ENCODE measurements at regions not wholly inside any gene's neighbourhood (a gene's known extent, or its start where the extent isn't known, plus 50 kb on each side); places are given as distances from the start of the nearest gene placed in this dataset.
"Not testable (repeated sequence)": the region's sequence is repeated elsewhere in the genome, so short reads cannot be mapped to it uniquely, and the experiment has no call there.

DNA sequence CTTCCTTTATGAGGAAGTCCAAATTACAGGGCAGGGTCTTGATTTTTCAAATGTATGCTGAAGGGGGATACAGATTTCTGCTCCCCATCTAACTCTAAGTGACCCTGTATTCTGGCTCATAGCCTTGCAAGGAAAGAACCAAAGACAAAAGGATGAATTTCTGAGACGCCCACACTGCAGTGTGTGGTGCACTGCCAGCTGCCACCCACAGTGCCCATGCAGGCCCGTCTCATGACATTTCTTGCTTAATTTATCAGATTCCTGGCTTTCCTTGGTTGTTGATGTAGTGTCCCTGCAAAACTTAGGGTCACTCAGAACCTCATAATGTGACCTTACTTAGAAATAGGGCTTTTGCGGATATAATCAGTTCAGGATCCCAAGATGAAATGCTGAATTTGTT is 68.0 kb downstream of the CBLN4 start:
- H3K27me3 Mint-ChIP-seq = no peaks in the 10 kb centered on the region
- Histone ChIP-seq H3K27me3 (ENCODE audit: control insufficient read depth, insufficient read depth, low read length) (no peaks in the 10 kb centered on the region), H3K4me1 (ENCODE audit: control insufficient read depth, insufficient read depth, low read length, poor library complexity, severe bottlenecking) (no peaks in the 10 kb centered on the region), H3K36me3 (ENCODE audit: control insufficient read depth, insufficient read depth, low read length) (no peaks in the 10 kb centered on the region), H3K4me3 (ENCODE audit: low read depth, low read length) (no peak overlapping the region), H3K9me3 (ENCODE audit: control insufficient read depth in 2 of 2, low read length in 2 of 2) (no peaks in the 10 kb centered on the region), H3K27ac (ENCODE audit: insufficient read depth, low read length, poor library complexity, severe bottlenecking) (no peak overlapping the region)
- ATAC-seq (ENCODE audit: low read depth in 2 of 2) (no peak), DNase-seq (no peak)
- H3K27ac Mint-ChIP-seq = no peak overlapping the region
- H3K4me1 Mint-ChIP-seq = no peaks in the 10 kb centered on the region
- H3K9me3 Mint-ChIP-seq = peaks cover 2 to 26% (median 9%) of the 10 kb centered on the region in 7 donors
- no peaks in the 10 kb centered on the region for H3K36me3 Mint-ChIP-seq
- H3K4me3 Mint-ChIP-seq = no peak overlapping the region

DNA sequence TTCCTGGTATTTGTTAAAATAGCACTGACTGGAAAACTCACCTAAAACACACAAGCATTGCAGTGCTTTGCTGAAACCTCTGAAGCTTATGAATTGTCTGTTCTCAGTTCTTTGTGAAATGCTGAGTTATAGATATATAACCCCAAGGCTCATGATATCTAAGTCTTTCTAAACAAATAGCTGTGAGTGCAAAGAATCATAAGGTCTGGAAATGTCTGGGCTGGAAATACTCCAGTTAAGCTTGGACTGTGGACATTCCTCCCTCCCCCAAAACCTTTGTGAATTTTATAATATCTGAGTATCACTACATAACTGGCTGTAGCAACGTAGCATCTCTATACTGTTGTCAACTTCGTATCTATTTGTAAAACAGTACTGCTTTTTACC is 69.1 kb downstream of the CBLN4 start:
- H3K4me1 ChIP-seq (ENCODE audit: control insufficient read depth, insufficient read depth, low read length, poor library complexity, severe bottlenecking) = no peaks in the 10 kb centered on the region
- DNase-seq = no peak
- H3K4me3 ChIP-seq (ENCODE audit: low read depth, low read length) = no peak overlapping the region
- H3K36me3 ChIP-seq (ENCODE audit: control insufficient read depth, insufficient read depth, low read length) = no peaks in the 10 kb centered on the region
- ATAC-seq (ENCODE audit: low read depth in 2 of 2) = no peak
- H3K27me3 ChIP-seq (ENCODE audit: control insufficient read depth, insufficient read depth, low read length) = no peaks in the 10 kb centered on the region
- H3K4me3 Mint-ChIP-seq = no peak overlapping the region
- H3K27ac Mint-ChIP-seq = no peak overlapping the region
- H3K27me3 Mint-ChIP-seq = no peaks in the 10 kb centered on the region
- no peaks in the 10 kb centered on the region for H3K4me1 Mint-ChIP-seq
- H3K9me3 Mint-ChIP-seq = peaks cover 4 to 24% (median 9%) of the 10 kb centered on the region in 7 donors
- no peaks in the 10 kb centered on the region for H3K9me3 ChIP-seq (ENCODE audit: control insufficient read depth in 2 of 2, low read length in 2 of 2)
- no peak overlapping the region for H3K27ac ChIP-seq (ENCODE audit: insufficient read depth, low read length, poor library complexity, severe bottlenecking)
- no peaks in the 10 kb centered on the region for H3K36me3 Mint-ChIP-seq

DNA sequence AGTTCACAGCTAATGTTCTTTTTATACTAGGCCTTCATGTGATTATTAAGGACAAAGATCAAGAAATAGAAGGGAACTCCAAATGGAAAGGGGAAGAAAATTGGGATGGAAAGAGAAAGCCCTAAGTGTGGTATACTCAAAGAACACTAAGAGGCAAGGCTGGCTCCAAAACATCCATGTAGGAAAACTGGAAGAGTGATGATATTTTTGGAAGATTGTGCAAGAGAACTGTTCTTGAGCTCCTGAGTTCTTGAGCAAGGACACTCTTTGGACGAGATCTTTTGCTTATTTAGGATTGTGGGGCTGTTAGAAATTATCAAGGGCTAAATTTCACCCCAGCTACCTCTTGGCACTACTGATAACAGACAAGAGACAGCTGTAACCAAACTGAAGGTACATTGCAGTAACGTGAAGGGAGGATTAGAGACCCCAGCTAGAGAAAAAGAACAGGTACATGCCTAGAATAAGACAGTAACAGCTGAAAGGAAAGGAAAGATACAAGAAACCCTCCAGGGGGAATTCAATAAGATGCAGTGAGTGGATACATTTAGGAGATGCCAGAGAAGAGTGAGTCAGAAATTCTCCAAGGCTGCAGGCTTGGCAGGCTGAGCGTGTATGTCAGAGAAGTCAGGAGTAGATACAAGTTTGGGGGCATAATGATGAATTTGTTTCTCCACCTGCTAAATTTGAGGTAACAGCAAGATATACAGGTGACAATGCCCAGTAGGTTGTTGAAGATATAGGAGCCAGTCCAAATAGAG is 69.7 kb downstream of the CBLN4 start:
- Histone ChIP-seq H3K4me3 (ENCODE audit: low read depth, low read length) (no peak overlapping the region), H3K27me3 (ENCODE audit: control insufficient read depth, insufficient read depth, low read length) (no peaks in the 10 kb centered on the region), H3K27ac (ENCODE audit: insufficient read depth, low read length, poor library complexity, severe bottlenecking) (no peak overlapping the region), H3K36me3 (ENCODE audit: control insufficient read depth, insufficient read depth, low read length) (no peaks in the 10 kb centered on the region), H3K4me1 (ENCODE audit: control insufficient read depth, insufficient read depth, low read length, poor library complexity, severe bottlenecking) (no peaks in the 10 kb centered on the region), H3K9me3 (ENCODE audit: control insufficient read depth in 2 of 2, low read length in 2 of 2) (no peaks in the 10 kb centered on the region)
- DNase-seq (no peak), ATAC-seq (ENCODE audit: low read depth in 2 of 2) (no peak)
- Mint-ChIP-seq H3K4me3 (no peak overlapping the region), H3K27me3 (no peaks in the 10 kb centered on the region), H3K4me1 (no peaks in the 10 kb centered on the region), H3K9me3 (peaks cover 4 to 18% (median 9%) of the 10 kb centered on the region in 7 donors), H3K36me3 (no peaks in the 10 kb centered on the region), H3K27ac (peak overlapping the region in 1 of 3 donors; percentile 44)

DNA sequence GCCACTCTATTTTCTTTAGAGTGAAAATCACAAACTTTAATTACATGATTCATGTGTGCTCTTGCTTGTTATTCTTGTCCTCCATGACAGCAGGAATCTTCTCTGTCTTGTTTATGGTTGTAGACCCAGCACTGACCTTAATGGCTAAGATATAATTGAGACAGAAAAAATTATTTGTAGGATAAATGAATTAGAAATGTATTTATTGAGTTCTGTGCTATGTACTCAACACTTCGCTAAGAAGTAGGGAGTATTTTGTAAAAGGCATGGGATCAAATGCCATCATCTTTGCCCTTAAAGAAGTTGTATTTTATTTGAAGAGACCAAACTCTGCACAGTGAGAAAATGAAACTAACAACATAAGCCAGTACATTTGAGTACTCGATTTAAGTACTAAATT is 71.2 kb downstream of the CBLN4 start:
- Histone ChIP-seq H3K27ac (ENCODE audit: insufficient read depth, low read length, poor library complexity, severe bottlenecking) (no peak overlapping the region), H3K4me3 (ENCODE audit: low read depth, low read length) (no peak overlapping the region), H3K27me3 (ENCODE audit: control insufficient read depth, insufficient read depth, low read length) (no peaks in the 10 kb centered on the region), H3K4me1 (ENCODE audit: control insufficient read depth, insufficient read depth, low read length, poor library complexity, severe bottlenecking) (no peaks in the 10 kb centered on the region), H3K36me3 (ENCODE audit: control insufficient read depth, insufficient read depth, low read length) (no peaks in the 10 kb centered on the region), H3K9me3 (ENCODE audit: control insufficient read depth in 2 of 2, low read length in 2 of 2) (no peaks in the 10 kb centered on the region)
- ATAC-seq (ENCODE audit: low read depth in 2 of 2) (no peak), DNase-seq (no peak)
- Mint-ChIP-seq H3K27ac (no peak overlapping the region), H3K9me3 (peaks cover 2 to 17% (median 6%) of the 10 kb centered on the region in 7 donors), H3K27me3 (no peaks in the 10 kb centered on the region), H3K4me1 (no peaks in the 10 kb centered on the region), H3K4me3 (no peak overlapping the region), H3K36me3 (no peaks in the 10 kb centered on the region)

DNA sequence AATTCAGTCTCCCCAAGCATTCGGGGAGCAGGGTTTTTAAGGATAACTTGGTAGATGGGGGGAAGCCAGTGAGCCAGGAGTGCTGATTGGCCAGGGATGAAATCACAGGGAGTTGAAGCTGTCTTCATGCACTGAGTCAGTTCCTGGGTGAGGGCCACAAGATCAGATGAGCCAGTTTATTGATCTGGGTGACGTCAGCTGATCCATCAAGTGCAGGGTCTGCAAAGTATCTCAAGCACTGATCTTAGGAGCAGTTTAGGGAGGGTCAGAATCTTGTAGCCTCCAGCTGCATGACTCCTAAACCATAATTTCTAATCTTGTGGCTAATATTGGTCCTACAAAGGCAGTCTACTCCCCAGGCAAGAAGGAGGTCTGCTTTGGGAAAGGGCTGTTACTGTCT is 74.4 kb downstream of the CBLN4 start:
- not testable (repeated sequence) for ATAC-seq (ENCODE audit: low read depth in 2 of 2); H3K27ac Mint-ChIP-seq; H3K27ac ChIP-seq (ENCODE audit: insufficient read depth, low read length, poor library complexity, severe bottlenecking); H3K4me3 Mint-ChIP-seq; DNase-seq; H3K4me1 Mint-ChIP-seq; H3K27me3 Mint-ChIP-seq; H3K36me3 Mint-ChIP-seq; H3K27me3 ChIP-seq (ENCODE audit: control insufficient read depth, insufficient read depth, low read length); H3K4me1 ChIP-seq (ENCODE audit: control insufficient read depth, insufficient read depth, low read length, poor library complexity, severe bottlenecking); H3K9me3 ChIP-seq (ENCODE audit: control insufficient read depth in 2 of 2, low read length in 2 of 2); H3K36me3 ChIP-seq (ENCODE audit: control insufficient read depth, insufficient read depth, low read length); H3K4me3 ChIP-seq (ENCODE audit: low read depth, low read length)
- H3K9me3 Mint-ChIP-seq = peaks cover 0 to 18% (median 6%) of the 10 kb centered on the region in 7 donors

DNA sequence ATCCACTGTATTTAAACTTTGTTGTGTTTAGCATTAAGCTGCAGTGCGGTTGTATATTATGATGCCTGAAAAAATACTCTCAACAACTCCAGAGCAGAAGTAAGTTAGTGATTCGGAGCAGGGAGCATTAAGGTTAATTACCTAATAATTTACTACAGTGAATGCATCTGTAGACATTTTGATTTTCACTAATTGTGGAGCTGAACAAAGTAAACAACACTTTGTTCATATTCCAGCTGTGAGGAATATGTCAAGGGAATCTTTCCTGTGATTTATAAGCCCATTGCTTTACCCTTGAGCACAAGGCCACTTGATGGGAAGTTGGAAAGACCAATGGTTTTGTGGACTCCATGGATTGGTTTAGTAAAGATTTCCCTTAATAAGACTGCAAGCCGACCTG is 77.1 kb downstream of the CBLN4 start:
- Mint-ChIP-seq H3K4me1 (no peaks in the 10 kb centered on the region), H3K36me3 (no peaks in the 10 kb centered on the region)

DNA sequence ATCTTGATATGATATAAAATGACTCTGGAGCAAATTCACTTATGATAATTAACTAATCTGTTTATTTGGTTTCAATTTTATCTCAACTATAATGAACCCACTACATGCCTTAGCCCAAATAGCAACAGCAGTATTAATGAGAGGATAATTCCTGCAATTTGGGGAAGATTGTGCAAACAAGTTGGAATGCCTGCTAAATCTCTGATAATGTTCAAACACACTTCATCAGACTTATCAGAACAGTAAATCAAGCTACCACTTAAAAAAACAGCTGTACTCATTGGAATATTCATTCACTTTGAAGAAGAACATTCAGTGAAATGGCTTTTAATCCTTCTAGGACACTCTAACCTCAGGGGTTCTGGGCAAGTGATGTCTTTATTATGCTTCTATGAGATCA is 85.4 kb downstream of the CBLN4 start:
- H3K4me1 ChIP-seq (ENCODE audit: control insufficient read depth, insufficient read depth, low read length, poor library complexity, severe bottlenecking) = no peaks in the 10 kb centered on the region
- no peak overlapping the region for H3K27ac ChIP-seq (ENCODE audit: insufficient read depth, low read length, poor library complexity, severe bottlenecking)
- no peaks in the 10 kb centered on the region for H3K36me3 ChIP-seq (ENCODE audit: control insufficient read depth, insufficient read depth, low read length)
- Mint-ChIP-seq H3K27ac (peak overlapping the region in 1 of 3 donors; percentile 24), H3K4me1 (no peaks in the 10 kb centered on the region), H3K36me3 (no peaks in the 10 kb centered on the region), H3K4me3 (no peak overlapping the region), H3K9me3 (peaks cover 5 to 16% (median 8%) of the 10 kb centered on the region in 7 donors), H3K27me3 (no peaks in the 10 kb centered on the region)
- peaks cover 0 to 1% of the 10 kb centered on the region in 2 experiments for H3K9me3 ChIP-seq (ENCODE audit: control insufficient read depth in 2 of 2, low read length in 2 of 2)
- ATAC-seq (ENCODE audit: low read depth in 2 of 2) (no peak), DNase-seq (no peak)
- H3K4me3 ChIP-seq (ENCODE audit: low read depth, low read length) = no peak overlapping the region
- no peaks in the 10 kb centered on the region for H3K27me3 ChIP-seq (ENCODE audit: control insufficient read depth, insufficient read depth, low read length)

More for the DNA sequence above, 77.1 kb downstream of the CBLN4 start:
- H3K9me3 Mint-ChIP-seq = peaks cover 0 to 11% (median 6%) of the 10 kb centered on the region in 7 donors
- DNase-seq (no peak), ATAC-seq (ENCODE audit: low read depth in 2 of 2) (no peak)
- no peak overlapping the region for H3K27ac Mint-ChIP-seq
- Histone ChIP-seq H3K4me1 (ENCODE audit: control insufficient read depth, insufficient read depth, low read length, poor library complexity, severe bottlenecking) (no peaks in the 10 kb centered on the region), H3K27me3 (ENCODE audit: control insufficient read depth, insufficient read depth, low read length) (no peaks in the 10 kb centered on the region), H3K27ac (ENCODE audit: insufficient read depth, low read length, poor library complexity, severe bottlenecking) (no peak overlapping the region), H3K4me3 (ENCODE audit: low read depth, low read length) (no peak overlapping the region), H3K9me3 (ENCODE audit: control insufficient read depth in 2 of 2, low read length in 2 of 2) (peaks cover 2 to 4% of the 10 kb centered on the region in 2 experiments), H3K36me3 (ENCODE audit: control insufficient read depth, insufficient read depth, low read length) (no peaks in the 10 kb centered on the region)
- no peaks in the 10 kb centered on the region for H3K27me3 Mint-ChIP-seq
- H3K4me3 Mint-ChIP-seq = no peak overlapping the region

DNA sequence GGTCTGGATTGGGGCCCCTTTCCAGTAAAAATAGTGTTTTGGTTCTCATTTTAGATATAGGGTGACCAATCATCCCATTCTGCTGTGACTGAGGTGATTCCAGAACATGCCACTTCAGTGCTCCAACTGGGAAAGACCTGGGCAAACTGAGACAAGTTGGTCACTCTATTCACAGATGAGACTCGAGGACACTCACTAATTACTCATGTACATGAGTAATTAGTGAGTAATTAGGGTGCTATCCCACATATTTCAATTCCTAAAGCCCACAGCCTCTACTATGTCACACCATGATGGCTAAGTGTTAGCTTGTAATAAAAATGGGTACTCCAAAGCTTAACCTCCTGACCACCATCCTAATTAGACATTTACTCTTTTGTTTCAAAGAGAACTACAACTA is 86.0 kb downstream of the CBLN4 start:
- no peak overlapping the region for H3K4me3 Mint-ChIP-seq
- DNase-seq (no peak), ATAC-seq (ENCODE audit: low read depth in 2 of 2) (no peak)
- Histone ChIP-seq H3K4me3 (ENCODE audit: low read depth, low read length) (no peak overlapping the region), H3K36me3 (ENCODE audit: control insufficient read depth, insufficient read depth, low read length) (no peaks in the 10 kb centered on the region), H3K27me3 (ENCODE audit: control insufficient read depth, insufficient read depth, low read length) (no peaks in the 10 kb centered on the region), H3K27ac (ENCODE audit: insufficient read depth, low read length, poor library complexity, severe bottlenecking) (no peak overlapping the region), H3K4me1 (ENCODE audit: control insufficient read depth, insufficient read depth, low read length, poor library complexity, severe bottlenecking) (no peaks in the 10 kb centered on the region), H3K9me3 (ENCODE audit: control insufficient read depth in 2 of 2, low read length in 2 of 2) (peaks cover 0 to 1% of the 10 kb centered on the region in 2 experiments)
- no peaks in the 10 kb centered on the region for H3K36me3 Mint-ChIP-seq
- no peak overlapping the region for H3K27ac Mint-ChIP-seq
- H3K9me3 Mint-ChIP-seq = peaks cover 5 to 15% (median 8%) of the 10 kb centered on the region in 7 donors
- no peaks in the 10 kb centered on the region for H3K27me3 Mint-ChIP-seq
- H3K4me1 Mint-ChIP-seq = no peaks in the 10 kb centered on the region

Data from CD4-positive, CD25-positive, alpha-beta regulatory T cell (primary cell).